ENCODE measurements at regions not wholly inside any gene's neighbourhood (a gene's known extent, or its start where the extent isn't known, plus 50 kb on each side); places are given as distances from the start of the nearest gene placed in this dataset.

GRCh38 chr16:85998868-85999729, 100.1 kb downstream of the IRF8 start:
- Histone ChIP-seq H3K4me3 (no peak overlapping the region), H3K9me3 (no peaks in the 10 kb centered on the region), H3K36me3 (no peaks in the 10 kb centered on the region), H3K4me1 (replicated peaks) (no peaks in the 10 kb centered on the region), H3K27ac (no peak overlapping the region), H3K27me3 (replicated peaks; ENCODE audit: insufficient read depth) (no peaks in the 10 kb centered on the region)
- DNase-seq (ENCODE audit: low spot score) = no peak
- intact Hi-C loops (cut with DNase I) = no loop called here
- WGBS = 75% methylated on average over 8 of the region's 8 CpGs
- TF ChIP-seq, protein P1, sequence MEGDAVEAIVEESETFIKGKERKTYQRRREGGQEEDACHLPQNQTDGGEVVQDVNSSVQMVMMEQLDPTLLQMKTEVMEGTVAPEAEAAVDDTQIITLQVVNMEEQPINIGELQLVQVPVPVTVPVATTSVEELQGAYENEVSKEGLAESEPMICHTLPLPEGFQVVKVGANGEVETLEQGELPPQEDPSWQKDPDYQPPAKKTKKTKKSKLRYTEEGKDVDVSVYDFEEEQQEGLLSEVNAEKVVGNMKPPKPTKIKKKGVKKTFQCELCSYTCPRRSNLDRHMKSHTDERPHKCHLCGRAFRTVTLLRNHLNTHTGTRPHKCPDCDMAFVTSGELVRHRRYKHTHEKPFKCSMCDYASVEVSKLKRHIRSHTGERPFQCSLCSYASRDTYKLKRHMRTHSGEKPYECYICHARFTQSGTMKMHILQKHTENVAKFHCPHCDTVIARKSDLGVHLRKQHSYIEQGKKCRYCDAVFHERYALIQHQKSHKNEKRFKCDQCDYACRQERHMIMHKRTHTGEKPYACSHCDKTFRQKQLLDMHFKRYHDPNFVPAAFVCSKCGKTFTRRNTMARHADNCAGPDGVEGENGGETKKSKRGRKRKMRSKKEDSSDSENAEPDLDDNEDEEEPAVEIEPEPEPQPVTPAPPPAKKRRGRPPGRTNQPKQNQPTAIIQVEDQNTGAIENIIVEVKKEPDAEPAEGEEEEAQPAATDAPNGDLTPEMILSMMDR (IDR thresholded peaks at IDR 0.05) = no peak
- no peak for TF ChIP-seq POLR2A (IDR thresholded peaks at IDR 0.05)
- no peak for TF ChIP-seq POLR2AphosphoS5 (IDR thresholded peaks at IDR 0.05)

GRCh38 chr16:85999778-86000177, 100.8 kb downstream of the IRF8 start:
- Histone ChIP-seq H3K36me3 (no peaks in the 10 kb centered on the region), H3K27ac (no peak overlapping the region), H3K4me1 (replicated peaks) (no peaks in the 10 kb centered on the region), H3K4me3 (no peak overlapping the region), H3K27me3 (replicated peaks; ENCODE audit: insufficient read depth) (no peaks in the 10 kb centered on the region), H3K9me3 (no peaks in the 10 kb centered on the region)
- no peak for DNase-seq (ENCODE audit: low spot score)
- TF ChIP-seq, protein P1 (IDR thresholded peaks at IDR 0.05) = no peak
- no peak for TF ChIP-seq POLR2A (IDR thresholded peaks at IDR 0.05)
- TF ChIP-seq POLR2AphosphoS5 (IDR thresholded peaks at IDR 0.05) = no peak
- WGBS = 83% methylated on average over 4 of the region's 4 CpGs
- intact Hi-C loops (cut with DNase I) = no loop called here

- 84% methylated on average over 6 of the region's 6 CpGs for WGBS
- Histone ChIP-seq H3K9me3 (no peaks in the 10 kb centered on the region), H3K27me3 (replicated peaks; ENCODE audit: insufficient read depth) (no peaks in the 10 kb centered on the region), H3K27ac (no peak overlapping the region), H3K4me3 (no peak overlapping the region), H3K36me3 (no peaks in the 10 kb centered on the region), H3K4me1 (replicated peaks) (no peaks in the 10 kb centered on the region)
- TF ChIP-seq POLR2AphosphoS5 (IDR thresholded peaks at IDR 0.05) (no peak), POLR2A (IDR thresholded peaks at IDR 0.05) (no peak)
- TF ChIP-seq, protein P1 (IDR thresholded peaks at IDR 0.05) = no peak
- no peak for DNase-seq (ENCODE audit: low spot score)
- intact Hi-C loops (cut with DNase I) = no loop called here
These were observed 103.4 kb downstream of the IRF8 start for GRCh38 chr16:86002178-86002900.

DNA sequence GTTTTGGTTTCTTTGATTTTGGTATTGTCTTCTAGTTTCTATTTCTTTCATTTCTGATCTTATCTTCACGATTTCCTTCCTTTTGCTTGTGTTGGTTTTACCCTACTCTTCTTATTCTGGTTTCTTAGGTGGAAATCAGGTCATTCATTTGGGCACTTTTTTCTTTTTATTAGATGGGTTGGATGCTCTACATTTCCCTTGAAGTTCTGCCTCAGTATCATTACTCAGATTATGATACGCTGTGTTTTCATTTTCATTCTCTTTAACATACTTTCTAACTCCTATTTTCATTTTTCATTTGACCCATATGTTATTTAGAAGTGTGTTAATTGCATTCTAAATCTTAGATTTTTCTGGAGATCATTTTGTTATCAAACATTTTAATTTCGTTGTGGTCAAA, 108.6 kb downstream of the IRF8 start:
- no peaks in the 10 kb centered on the region for H3K36me3 ChIP-seq
- no peaks in the 10 kb centered on the region for H3K9me3 ChIP-seq
- H3K27ac ChIP-seq = no peak overlapping the region
- no peaks in the 10 kb centered on the region for H3K27me3 ChIP-seq (replicated peaks; ENCODE audit: insufficient read depth)
- 64% methylated on average over 3 of the region's 3 CpGs for whole genome bisulfite sequencing
- no peak overlapping the region for H3K4me3 ChIP-seq
- intact Hi-C loops (cut with DNase I) = no loop called here
- H3K4me1 ChIP-seq (replicated peaks) = no peaks in the 10 kb centered on the region
- TF ChIP-seq POLR2A (IDR thresholded peaks at IDR 0.05) = no peak
- no peak for TF ChIP-seq POLR2AphosphoS5 (IDR thresholded peaks at IDR 0.05)
- TF ChIP-seq, protein P1 (IDR thresholded peaks at IDR 0.05) = no peak
- DNase-seq (ENCODE audit: low spot score) = no peak
